Caco-2 (cell line): ENCODE measurements at regions not wholly inside any gene's neighbourhood (a gene's known extent, or its start where the extent isn't known, plus 50 kb on each side); places are given as distances from the start of the nearest gene placed in this dataset.

Experiments used
- BruUV-seq: library from RNA; stranded (reverse); fragments of 400-500 nt; replicated peaks from 2 replicates; lab custom pipeline; 2021; lab: Mats Ljungman, UMichigan
- CTCF ChIA-PET: fragments of 300-600 bp; sonication (Branson Sonifier 250); formaldehyde crosslinking; loops from one replicate; lab custom pipeline; 2022; ENCODE audit warnings: antibody characterized with exemption; lab: Charles Lee
- POLR2A ChIA-PET: fragments of 300-600 bp; sonication (Branson Sonifier 250); formaldehyde crosslinking; loops from one replicate; lab custom pipeline; 2022; ENCODE audit warnings: antibody characterized with exemption; lab: Charles Lee
- DNase-seq, 2 experiments: peaks; one replicate each; pipeline versions ENCODE4 v3.0.0 to v3.0.0-alpha.2; 2020 to 2022
- H3K27me3 ChIP-seq: replicated peaks from 2 replicates; pipeline ENCODE4 v1.6.0; 2011; ENCODE audit warnings: low read length; ENCODE audit not compliant: control insufficient read depth, insufficient read depth
- H3K36me3 ChIP-seq: 2 replicates; pipeline ENCODE4 v1.5.1; 2011; ENCODE audit warnings: low read length; ENCODE audit not compliant: control insufficient read depth, insufficient read depth
- H3K4me1 ChIP-seq: fragments of 250-450 bp; sonication (Bioruptor Pico); 2 replicates; pipeline ENCODE4 v1.5.1; 2020; ENCODE audit warnings: mild to moderate bottlenecking
- H3K4me3 ChIP-seq: 2 replicates; pipeline ENCODE4 v1.5.1; 2011; ENCODE audit warnings: low read depth, mild to moderate bottlenecking, control low read depth, low read length
- H3K9me3 ChIP-seq: fragments of 250-450 bp; sonication (Bioruptor Pico); 2 replicates; pipeline ENCODE4 v1.5.1; 2020; ENCODE audit warnings: mild to moderate bottlenecking, moderate library complexity
- H3K27ac Mint-ChIP-seq: one replicate; pipeline ENCODE4 v1.8.0; 2022; ENCODE audit warnings: mixed read lengths; ENCODE audit not compliant: unreplicated experiment
- H3K27me3 Mint-ChIP-seq: one replicate; pipeline ENCODE4 v1.8.0; 2022; ENCODE audit warnings: mixed read lengths; ENCODE audit not compliant: insufficient read depth, unreplicated experiment
- H3K36me3 Mint-ChIP-seq: one replicate; pipeline ENCODE4 v1.8.0; 2022; ENCODE audit warnings: mild to moderate bottlenecking, mixed read lengths; ENCODE audit not compliant: insufficient read depth, unreplicated experiment
- H3K4me1 Mint-ChIP-seq: one replicate; pipeline ENCODE4 v1.8.0; 2022; ENCODE audit warnings: low read depth, mixed read lengths; ENCODE audit not compliant: unreplicated experiment
- H3K4me3 Mint-ChIP-seq: one replicate; pipeline ENCODE4 v1.8.0; 2022; ENCODE audit warnings: mild to moderate bottlenecking, moderate library complexity, mixed read lengths; ENCODE audit not compliant: unreplicated experiment
- H3K9me3 Mint-ChIP-seq: one replicate; pipeline ENCODE4 v1.8.0; 2022; ENCODE audit warnings: mixed read lengths; ENCODE audit not compliant: unreplicated experiment
- intact Hi-C: fragments of 100-400 bp; cut with micrococcal nuclease; formaldehyde crosslinking; loops from one replicate; pipeline ENCODE4 v1.10.0; 2022; ENCODE audit not compliant: unreplicated experiment
- TF ChIP-seq, protein P1 (sequence below), 2 experiments: fragments of 200-600 bp in 1 of 2; IDR thresholded peaks; 1 replicate in 1 of 2; 2 replicates in 1 of 2; pipeline versions ENCODE4 v1.5.1 to v1.8.0; 2011 to 2022; ENCODE audit warnings: antibody characterized with exemption in 1 of 2, control low read depth in 1 of 2, inconsistent platforms in 1 of 2, low read depth in 1 of 2, low read length in 1 of 2, mild to moderate bottlenecking in 1 of 2, moderate library complexity in 1 of 2; ENCODE audit not compliant: insufficient read depth in 1 of 2, severe bottlenecking in 1 of 2, unreplicated experiment in 1 of 2

DNA sequence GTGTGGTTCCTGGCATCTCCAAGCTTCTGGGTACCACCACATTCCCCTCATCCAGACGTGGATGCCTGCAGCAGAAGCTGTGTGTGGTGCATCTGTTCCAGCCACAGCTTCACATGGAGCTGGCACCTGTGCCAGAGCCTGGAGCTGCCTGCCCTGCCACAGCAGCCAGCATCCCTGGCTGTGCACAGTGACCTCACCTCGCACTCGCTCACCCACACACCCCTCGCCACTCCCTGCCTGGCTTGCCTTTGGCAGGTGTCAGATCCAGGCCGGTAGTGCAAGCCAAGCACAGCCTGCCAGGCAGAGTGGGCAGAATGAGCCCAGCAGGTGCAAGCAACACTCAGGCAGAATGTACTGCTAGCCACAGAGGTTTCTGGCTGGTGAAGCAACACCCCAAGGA lies 59.9 kb upstream of the DYNC1I2 start:
- ChIA-PET CTCF (no interaction called here), POLR2A (no interaction called here)
- H3K27me3 Mint-ChIP-seq, result no peaks in the 10 kb centered on the region
- H3K36me3 ChIP-seq, result no peaks in the 10 kb centered on the region
- no TSS peak for BruUV-seq
- no peaks in the 10 kb centered on the region for H3K27me3 ChIP-seq
- H3K4me3 ChIP-seq, result no peak overlapping the region
- peaks cover 39% of the 10 kb centered on the region for H3K9me3 ChIP-seq
- no peaks in the 10 kb centered on the region for H3K4me1 Mint-ChIP-seq
- peaks cover 4% of the 10 kb centered on the region for H3K36me3 Mint-ChIP-seq
- intact Hi-C loops, result no loop called here
- H3K4me3 Mint-ChIP-seq, result no peak overlapping the region
- no peak for DNase-seq
- H3K27ac Mint-ChIP-seq, result no peak overlapping the region
- TF ChIP-seq, protein P1, sequence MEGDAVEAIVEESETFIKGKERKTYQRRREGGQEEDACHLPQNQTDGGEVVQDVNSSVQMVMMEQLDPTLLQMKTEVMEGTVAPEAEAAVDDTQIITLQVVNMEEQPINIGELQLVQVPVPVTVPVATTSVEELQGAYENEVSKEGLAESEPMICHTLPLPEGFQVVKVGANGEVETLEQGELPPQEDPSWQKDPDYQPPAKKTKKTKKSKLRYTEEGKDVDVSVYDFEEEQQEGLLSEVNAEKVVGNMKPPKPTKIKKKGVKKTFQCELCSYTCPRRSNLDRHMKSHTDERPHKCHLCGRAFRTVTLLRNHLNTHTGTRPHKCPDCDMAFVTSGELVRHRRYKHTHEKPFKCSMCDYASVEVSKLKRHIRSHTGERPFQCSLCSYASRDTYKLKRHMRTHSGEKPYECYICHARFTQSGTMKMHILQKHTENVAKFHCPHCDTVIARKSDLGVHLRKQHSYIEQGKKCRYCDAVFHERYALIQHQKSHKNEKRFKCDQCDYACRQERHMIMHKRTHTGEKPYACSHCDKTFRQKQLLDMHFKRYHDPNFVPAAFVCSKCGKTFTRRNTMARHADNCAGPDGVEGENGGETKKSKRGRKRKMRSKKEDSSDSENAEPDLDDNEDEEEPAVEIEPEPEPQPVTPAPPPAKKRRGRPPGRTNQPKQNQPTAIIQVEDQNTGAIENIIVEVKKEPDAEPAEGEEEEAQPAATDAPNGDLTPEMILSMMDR (IDR thresholded peaks at IDR 0.05; ENCODE audit: insufficient read depth in 1 of 2, low read depth in 1 of 2, low read length in 1 of 2, severe bottlenecking in 1 of 2, unreplicated experiment in 1 of 2), result no peak
- no peaks in the 10 kb centered on the region for H3K4me1 ChIP-seq
- H3K9me3 Mint-ChIP-seq, result peaks cover 33% of the 10 kb centered on the region

DNA sequence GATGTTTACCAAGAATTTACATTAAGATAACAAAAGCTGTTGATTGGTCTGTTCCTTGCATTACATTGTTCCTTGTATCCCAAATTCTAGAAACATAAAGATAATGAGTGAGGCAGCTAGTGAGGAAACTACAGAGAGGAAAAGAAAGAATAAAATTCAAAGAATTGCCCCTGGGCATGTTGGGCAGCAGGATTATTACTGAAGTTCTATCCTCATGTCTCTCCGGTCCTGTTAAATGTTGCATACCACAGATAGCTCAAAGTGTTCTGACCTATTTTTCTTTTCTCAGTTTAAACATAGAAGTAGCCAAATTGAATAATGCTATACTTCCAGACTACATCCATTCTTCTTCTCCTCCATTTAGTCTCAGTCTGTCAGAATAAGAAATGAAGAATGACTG lies 58.2 kb upstream of the DYNC1I2 start:
- POLR2A ChIA-PET, result no interaction called here
- Histone ChIP-seq H3K4me1 (no peaks in the 10 kb centered on the region), H3K9me3 (peaks cover 46% of the 10 kb centered on the region), H3K4me3 (no peak overlapping the region), H3K27me3 (no peaks in the 10 kb centered on the region), H3K36me3 (no peaks in the 10 kb centered on the region)
- DNase-seq, result no peak
- no TSS peak for BruUV-seq
- peaks cover 4% of the 10 kb centered on the region for H3K36me3 Mint-ChIP-seq
- TF ChIP-seq, protein P1 (IDR thresholded peaks at IDR 0.05; ENCODE audit: insufficient read depth in 1 of 2, low read depth in 1 of 2, low read length in 1 of 2, severe bottlenecking in 1 of 2, unreplicated experiment in 1 of 2), result no peak
- H3K27me3 Mint-ChIP-seq, result no peaks in the 10 kb centered on the region
- H3K9me3 Mint-ChIP-seq, result peaks cover 39% of the 10 kb centered on the region
- no peak overlapping the region for H3K27ac Mint-ChIP-seq
- H3K4me3 Mint-ChIP-seq, result no peak overlapping the region
- no peaks in the 10 kb centered on the region for H3K4me1 Mint-ChIP-seq
- CTCF ChIA-PET, result no interaction called here
- intact Hi-C loops, result no loop called here

DNA sequence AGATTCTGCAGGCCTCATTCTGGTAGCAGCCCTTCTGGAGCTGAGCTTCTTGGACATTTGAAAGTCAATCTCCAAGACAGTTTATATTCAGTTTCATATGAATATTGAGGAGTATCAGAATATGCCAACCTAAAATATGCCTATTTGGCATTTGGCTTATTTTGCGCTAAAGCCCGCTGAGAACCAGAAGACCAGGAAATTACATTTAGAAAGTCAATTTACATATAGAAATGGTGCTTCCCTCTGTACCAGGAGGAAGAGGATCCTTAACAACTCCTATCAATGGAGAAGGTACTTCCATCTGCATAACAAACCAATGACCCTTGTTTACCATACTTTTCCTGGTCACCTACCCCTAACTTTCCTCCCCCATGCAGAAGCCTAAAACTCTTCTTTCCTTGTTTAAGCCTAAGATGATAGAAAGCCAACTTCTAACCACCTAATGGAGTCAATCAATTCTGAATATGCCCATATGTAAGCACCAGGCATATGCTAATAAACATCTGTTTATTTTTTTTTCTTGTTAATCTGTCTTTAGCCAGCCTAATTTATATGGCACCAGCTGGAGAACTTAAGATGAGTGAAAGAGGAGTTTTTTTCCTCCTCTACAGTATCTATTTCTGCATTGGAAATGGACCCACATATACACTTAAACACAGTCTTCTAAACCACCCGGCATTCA lies 57.0 kb upstream of the DYNC1I2 start:
- H3K9me3 ChIP-seq, result peaks cover 46% of the 10 kb centered on the region

More for the DNA sequence above, 57.0 kb upstream of the DYNC1I2 start:
- ChIA-PET CTCF (no interaction called here), POLR2A (no interaction called here)
- no peak overlapping the region for H3K27ac Mint-ChIP-seq
- no peaks in the 10 kb centered on the region for H3K4me1 Mint-ChIP-seq
- no peaks in the 10 kb centered on the region for H3K36me3 ChIP-seq
- H3K9me3 Mint-ChIP-seq, result peaks cover 43% of the 10 kb centered on the region
- H3K27me3 ChIP-seq, result no peaks in the 10 kb centered on the region
- intact Hi-C loops, result no loop called here
- DNase-seq, result no peak
- H3K27me3 Mint-ChIP-seq, result no peaks in the 10 kb centered on the region
- H3K36me3 Mint-ChIP-seq, result peaks cover 4% of the 10 kb centered on the region
- TF ChIP-seq, protein P1 (IDR thresholded peaks at IDR 0.05; ENCODE audit: insufficient read depth in 1 of 2, low read depth in 1 of 2, low read length in 1 of 2, severe bottlenecking in 1 of 2, unreplicated experiment in 1 of 2), result no peak
- no peaks in the 10 kb centered on the region for H3K4me1 ChIP-seq
- no peak overlapping the region for H3K4me3 Mint-ChIP-seq
- no TSS peak for BruUV-seq
- no peak overlapping the region for H3K4me3 ChIP-seq
